ENCODE measurements at regions not wholly inside any gene's neighbourhood (a gene's known extent, or its start where the extent isn't known, plus 50 kb on each side); places are given as distances from the start of the nearest gene placed in this dataset.

- no peak for TF ChIP-seq TEAD4 (IDR thresholded peaks at IDR 0.05)
- no peak for TF ChIP-seq CEBPB (IDR thresholded peaks at IDR 0.05)
- no peak for TF ChIP-seq FOXM1 (IDR thresholded peaks at IDR 0.05; ENCODE audit: borderline replicate concordance, low read depth)
- no peak for TF ChIP-seq MAX (IDR thresholded peaks at IDR 0.05)
- no peak for TF ChIP-seq TCF12 (IDR thresholded peaks at IDR 0.05; ENCODE audit: low read depth)
- no peak for TF ChIP-seq EP300 (IDR thresholded peaks at IDR 0.05; ENCODE audit: borderline replicate concordance)
- TF ChIP-seq EGR1 (IDR thresholded peaks at IDR 0.05): no peak
- no peak for TF ChIP-seq USF1 (IDR thresholded peaks at IDR 0.05)
- no peak for TF ChIP-seq RAD21 (IDR thresholded peaks at IDR 0.05; ENCODE audit: low read depth)
- no peak for TF ChIP-seq REST (IDR thresholded peaks at IDR 0.05; ENCODE audit: low read depth)
- no peak for TF ChIP-seq NFIC (IDR thresholded peaks at IDR 0.05)
- TF ChIP-seq YY1 (IDR thresholded peaks at IDR 0.05; ENCODE audit: low read depth): no peak
- no peak for TF ChIP-seq TAF1 (IDR thresholded peaks at IDR 0.05; ENCODE audit: low read depth)
- TF ChIP-seq ZBTB7A (IDR thresholded peaks at IDR 0.05; ENCODE audit: low read depth): no peak
- TF ChIP-seq CREB1 (IDR thresholded peaks at IDR 0.05; ENCODE audit: low read depth): no peak
Observed at GRCh38 chr4:44845309-44845708, 119.0 kb upstream of the GNPDA2 start.

- no peak for TF ChIP-seq MAX (IDR thresholded peaks at IDR 0.05)
- TF ChIP-seq YY1 (IDR thresholded peaks at IDR 0.05; ENCODE audit: low read depth): no peak
- no peak for TF ChIP-seq NFIC (IDR thresholded peaks at IDR 0.05)
- TF ChIP-seq TAF1 (IDR thresholded peaks at IDR 0.05; ENCODE audit: low read depth): no peak
Observed at GRCh38 chr4:44842531-44842930, 116.2 kb upstream of the GNPDA2 start.

- TF ChIP-seq ZBTB7A (IDR thresholded peaks at IDR 0.05; ENCODE audit: low read depth) (no peak), REST (IDR thresholded peaks at IDR 0.05; ENCODE audit: low read depth) (no peak), USF1 (IDR thresholded peaks at IDR 0.05) (no peak), YY1 (IDR thresholded peaks at IDR 0.05; ENCODE audit: low read depth) (no peak), EP300 (IDR thresholded peaks at IDR 0.05; ENCODE audit: borderline replicate concordance) (no peak), NFIC (IDR thresholded peaks at IDR 0.05) (no peak), RAD21 (IDR thresholded peaks at IDR 0.05; ENCODE audit: low read depth) (no peak), CEBPB (IDR thresholded peaks at IDR 0.05) (no peak), EGR1 (IDR thresholded peaks at IDR 0.05) (no peak), TAF1 (IDR thresholded peaks at IDR 0.05; ENCODE audit: low read depth) (no peak), FOXM1 (IDR thresholded peaks at IDR 0.05; ENCODE audit: borderline replicate concordance, low read depth) (no peak)
Observed at GRCh38 chr4:44817930-44818329, 91.6 kb upstream of the GNPDA2 start.

- no peak for TF ChIP-seq CEBPB (IDR thresholded peaks at IDR 0.05)
- TF ChIP-seq EGR1 (IDR thresholded peaks at IDR 0.05): no peak
- no peak for TF ChIP-seq MAX (IDR thresholded peaks at IDR 0.05)
- no peak for TF ChIP-seq EP300 (IDR thresholded peaks at IDR 0.05; ENCODE audit: borderline replicate concordance)
- no peak for TF ChIP-seq REST (IDR thresholded peaks at IDR 0.05; ENCODE audit: low read depth)
- TF ChIP-seq CREB1 (IDR thresholded peaks at IDR 0.05; ENCODE audit: low read depth): no peak
- no peak for TF ChIP-seq USF1 (IDR thresholded peaks at IDR 0.05)
- TF ChIP-seq TCF12 (IDR thresholded peaks at IDR 0.05; ENCODE audit: low read depth): no peak
- no peak for TF ChIP-seq TAF1 (IDR thresholded peaks at IDR 0.05; ENCODE audit: low read depth)
- TF ChIP-seq RAD21 (IDR thresholded peaks at IDR 0.05; ENCODE audit: low read depth): no peak
- TF ChIP-seq TEAD4 (IDR thresholded peaks at IDR 0.05): no peak
- no peak for TF ChIP-seq ZBTB7A (IDR thresholded peaks at IDR 0.05; ENCODE audit: low read depth)
- no peak for TF ChIP-seq FOXM1 (IDR thresholded peaks at IDR 0.05; ENCODE audit: borderline replicate concordance, low read depth)
- no peak for TF ChIP-seq YY1 (IDR thresholded peaks at IDR 0.05; ENCODE audit: low read depth)
Observed at GRCh38 chr4:44806071-44806470, 79.7 kb upstream of the GNPDA2 start.

Measured in Ishikawa (cell line).